ENCODE measurements at regions not wholly inside any gene's neighbourhood (a gene's known extent, or its start where the extent isn't known, plus 50 kb on each side); places are given as distances from the start of the nearest gene placed in this dataset.

- no peak for TF ChIP-seq CTCF (IDR thresholded peaks at IDR 0.05)
- intact Hi-C loops (cut with DNase I): no loop called here
- DNase-seq (ENCODE audit: low spot score in 2 of 2): no peak
- Histone ChIP-seq H3K4me1 (no peaks in the 10 kb centered on the region), H3K4me3 (no peak overlapping the region), H3K36me3 (no peaks in the 10 kb centered on the region), H3K27me3 (no peaks in the 10 kb centered on the region), H3K27ac (no peak overlapping the region), H3K9me3 (no peaks in the 10 kb centered on the region)
Observed at GRCh38 chr6:8947900-8948299, 512.6 kb upstream of the SLC35B3 start.

- intact Hi-C loops (cut with DNase I): no loop called here
- DNase-seq (ENCODE audit: low spot score in 2 of 2): no peak
Observed at GRCh38 chr6:8944548-8944947, 509.2 kb upstream of the SLC35B3 start.

GRCh38 chr6:8943073-8943472 lies 507.7 kb upstream of the SLC35B3 start:
- Histone ChIP-seq H3K36me3 (no peaks in the 10 kb centered on the region), H3K27me3 (no peaks in the 10 kb centered on the region), H3K4me3 (no peak overlapping the region), H3K9me3 (no peaks in the 10 kb centered on the region), H3K27ac (no peak overlapping the region), H3K4me1 (no peaks in the 10 kb centered on the region)
- no peak for TF ChIP-seq CTCF (IDR thresholded peaks at IDR 0.05)
- no peak for DNase-seq (ENCODE audit: low spot score in 2 of 2)
- intact Hi-C loops (cut with DNase I): no loop called here

More at GRCh38 chr6:8944548-8944947, 509.2 kb upstream of the SLC35B3 start:
- Histone ChIP-seq H3K4me3 (no peak overlapping the region), H3K4me1 (no peaks in the 10 kb centered on the region), H3K27me3 (no peaks in the 10 kb centered on the region), H3K36me3 (no peaks in the 10 kb centered on the region), H3K27ac (no peak overlapping the region), H3K9me3 (no peaks in the 10 kb centered on the region)
- no peak for TF ChIP-seq CTCF (IDR thresholded peaks at IDR 0.05)

GRCh38 chr6:8941577-8941976 lies 506.2 kb upstream of the SLC35B3 start:
- intact Hi-C loops (cut with DNase I): no loop called here
- H3K36me3 ChIP-seq: no peaks in the 10 kb centered on the region
- no peaks in the 10 kb centered on the region for H3K4me1 ChIP-seq
- H3K27ac ChIP-seq: no peak overlapping the region
- H3K27me3 ChIP-seq: no peaks in the 10 kb centered on the region
- no peaks in the 10 kb centered on the region for H3K9me3 ChIP-seq
- no peak overlapping the region for H3K4me3 ChIP-seq
- DNase-seq (ENCODE audit: low spot score in 2 of 2): no peak
- no peak for TF ChIP-seq CTCF (IDR thresholded peaks at IDR 0.05)

- intact Hi-C loops (cut with DNase I): no loop called here
- DNase-seq (ENCODE audit: low spot score in 2 of 2): no peak
Observed at GRCh38 chr6:8940356-8940755, 505.0 kb upstream of the SLC35B3 start.

More at GRCh38 chr6:8940356-8940755, 505.0 kb upstream of the SLC35B3 start:
- H3K36me3 ChIP-seq: no peaks in the 10 kb centered on the region
- H3K4me1 ChIP-seq: no peaks in the 10 kb centered on the region
- no peak overlapping the region for H3K4me3 ChIP-seq
- H3K27me3 ChIP-seq: no peaks in the 10 kb centered on the region
- H3K9me3 ChIP-seq: no peaks in the 10 kb centered on the region
- H3K27ac ChIP-seq: no peak overlapping the region
- no peak for TF ChIP-seq CTCF (IDR thresholded peaks at IDR 0.05)

Data from ascending aorta (tissue), 2 donors.